IPS DF 4.7 (cell line): ENCODE measurements at regions not wholly inside any gene's neighbourhood (a gene's known extent, or its start where the extent isn't known, plus 50 kb on each side); places are given as distances from the start of the nearest gene placed in this dataset.
"Not testable (repeated sequence)": the region's sequence is repeated elsewhere in the genome, so short reads cannot be mapped to it uniquely, and the experiment has no call there.

Experiments used
- DNase-seq: peaks from one replicate; pipeline ENCODE4 v3.0.0-alpha.2; 2013; ENCODE audit warnings: low spot score; ENCODE audit errors: extremely low read depth

DNA sequence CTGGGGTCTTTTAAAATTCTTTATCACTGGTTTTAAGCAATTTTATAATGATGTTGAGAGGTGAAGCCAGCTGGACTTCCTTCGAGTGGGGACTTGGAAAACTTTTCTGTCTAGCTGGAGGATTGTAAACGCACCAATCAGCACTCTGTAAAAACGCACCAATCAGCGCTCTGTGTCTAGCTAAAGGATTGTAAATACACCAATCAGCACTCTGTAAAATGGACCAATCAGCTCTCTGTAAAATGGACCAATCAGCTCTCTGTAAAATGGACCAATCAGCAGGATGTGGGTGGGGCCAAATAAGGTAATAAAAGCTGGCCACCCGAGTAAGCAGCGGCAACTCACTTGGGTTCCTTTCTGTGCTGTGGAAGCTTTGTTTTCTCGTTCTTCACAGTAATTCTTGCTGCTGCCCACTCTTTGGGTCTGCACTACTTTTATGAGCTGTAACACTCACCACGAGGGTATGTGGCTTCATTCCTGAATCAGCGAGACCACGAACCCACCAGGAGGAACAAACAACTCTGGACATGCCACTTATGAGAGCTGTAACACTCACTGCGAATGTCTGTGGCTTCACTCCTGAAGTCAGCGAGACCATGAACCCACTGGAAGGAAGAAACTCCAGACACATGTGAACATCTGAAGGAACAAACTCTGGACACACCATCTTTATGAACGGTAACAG is 462.6 kb downstream of the GUCY1A2 start:
- not testable (repeated sequence) for DNase-seq

- DNase-seq = no peak
Observed at GRCh38 chr11:106565326-106565725, 452.9 kb downstream of the GUCY1A2 start.

- DNase-seq = no peak
Observed at GRCh38 chr11:106568632-106569031, 449.6 kb downstream of the GUCY1A2 start.

DNA sequence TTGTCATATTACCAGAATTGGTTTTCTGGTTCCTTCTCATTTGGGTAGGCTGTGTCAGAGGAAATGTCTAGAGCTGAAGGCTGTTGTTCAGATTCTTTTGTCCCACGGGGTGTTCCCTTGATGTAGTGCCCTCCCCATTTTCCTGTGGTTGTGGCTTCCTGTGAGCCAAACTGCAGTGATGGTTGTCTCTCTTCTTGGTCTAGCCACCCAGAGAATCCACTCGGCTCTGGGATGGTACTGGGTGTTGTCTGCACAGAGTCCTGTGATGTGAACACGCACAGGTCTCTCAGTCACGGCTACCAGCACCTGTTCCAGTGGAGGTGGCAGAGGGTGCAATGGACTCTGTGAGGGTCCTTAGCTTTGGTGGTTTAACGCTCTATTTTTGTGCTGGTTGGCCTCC is 440.9 kb downstream of the GUCY1A2 start:
- DNase-seq = not testable (repeated sequence)

DNA sequence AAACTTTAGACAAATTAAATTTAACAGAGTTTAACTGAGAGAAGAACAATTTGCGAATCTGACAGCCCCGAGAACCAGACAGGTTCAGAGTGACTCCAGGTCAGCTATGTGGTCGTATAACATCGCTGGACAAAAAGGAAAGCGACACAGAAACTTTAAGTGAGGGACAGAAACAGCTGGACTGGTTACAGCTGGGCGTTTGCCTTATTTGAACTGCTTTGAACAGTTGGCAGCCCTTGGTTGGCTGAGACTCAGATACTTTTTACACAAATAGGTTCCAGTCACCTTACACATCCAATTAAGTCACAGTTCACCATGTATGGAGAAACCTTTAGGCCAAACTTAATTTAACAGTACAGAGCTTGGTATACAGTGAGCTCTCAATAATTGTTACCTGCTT is 436.9 kb downstream of the GUCY1A2 start:
- no peak for DNase-seq

DNA sequence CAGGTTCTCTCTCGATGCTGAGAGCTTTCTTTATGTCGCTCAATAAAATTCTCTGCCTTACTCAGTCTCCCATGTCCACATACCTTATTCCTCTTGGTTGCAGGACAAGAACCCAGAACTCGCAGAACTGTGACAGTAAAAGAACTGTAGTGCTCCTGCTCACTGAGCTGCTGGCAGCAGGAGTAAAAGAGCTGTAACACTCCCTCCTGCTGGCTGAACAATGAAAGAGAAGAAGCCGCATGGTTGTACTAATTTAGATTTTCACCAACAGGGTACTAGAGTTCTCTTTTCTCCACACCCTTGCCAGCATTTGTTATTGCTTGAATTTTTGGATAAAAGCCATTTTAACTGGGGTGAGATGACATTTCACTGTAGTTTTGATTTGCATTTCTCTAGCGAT is 433.2 kb downstream of the GUCY1A2 start:
- no peak for DNase-seq

- no peak for DNase-seq
Observed at GRCh38 chr11:106594751-106595351, 423.4 kb downstream of the GUCY1A2 start.

- DNase-seq = no peak
Observed at GRCh38 chr11:106601684-106602297, 416.5 kb downstream of the GUCY1A2 start.

DNA sequence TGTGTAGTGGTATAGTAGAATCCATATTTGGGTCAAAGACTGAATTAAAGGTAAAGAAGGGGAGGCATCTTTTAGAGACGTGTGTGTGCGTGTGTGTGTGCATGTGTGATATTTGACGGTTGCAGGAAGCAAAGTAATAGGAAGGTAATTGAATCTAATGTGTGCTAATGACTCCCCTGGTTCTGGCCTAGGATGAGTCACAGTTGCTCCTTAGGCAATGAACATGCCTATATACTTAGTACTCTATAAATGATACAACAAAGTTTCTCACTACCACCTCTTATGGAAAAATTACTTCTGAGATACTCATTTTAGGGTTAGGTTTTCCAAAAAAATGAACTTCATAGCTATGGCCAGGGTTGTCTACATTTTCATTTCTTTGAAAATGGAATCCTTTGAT is 409.6 kb downstream of the GUCY1A2 start:
- DNase-seq = no peak

- DNase-seq = no peak
Observed at GRCh38 chr11:106614262-106614661, 404.0 kb downstream of the GUCY1A2 start.

DNA sequence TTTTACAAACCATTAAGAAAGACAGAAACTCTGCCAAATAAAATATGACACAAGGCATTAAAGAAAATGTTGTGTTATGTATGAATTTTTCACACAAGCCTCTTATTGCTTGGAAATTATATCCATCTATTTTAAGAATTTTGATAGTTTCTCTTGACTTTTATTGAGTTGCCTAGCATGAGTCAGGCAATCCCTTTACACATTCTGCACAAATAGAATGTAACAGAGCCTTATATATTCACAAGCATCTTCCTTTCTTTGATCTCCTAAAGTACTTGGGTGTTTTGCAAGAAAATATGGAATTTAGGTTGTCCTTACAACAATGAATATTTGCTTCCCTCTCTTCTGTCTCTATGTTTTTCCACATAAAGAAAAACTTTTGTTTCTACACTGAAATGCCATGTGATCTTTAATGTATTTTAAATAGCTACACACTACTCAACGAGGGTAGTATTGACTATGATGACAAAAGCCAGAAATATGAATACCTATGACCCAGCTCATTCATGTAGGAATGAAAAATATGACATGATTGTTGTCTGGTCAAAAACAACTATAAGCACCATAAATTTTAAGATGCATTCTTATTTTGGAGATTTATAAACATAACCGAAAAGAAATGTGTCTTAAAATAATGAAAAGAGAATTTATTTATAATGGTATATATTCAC is 398.8 kb downstream of the GUCY1A2 start:
- DNase-seq = no peak

- no peak for DNase-seq
Observed at GRCh38 chr11:106621484-106621883, 396.8 kb downstream of the GUCY1A2 start.
